ENCODE measurements at regions not wholly inside any gene's neighbourhood (a gene's known extent, or its start where the extent isn't known, plus 50 kb on each side); places are given as distances from the start of the nearest gene placed in this dataset.

DNA sequence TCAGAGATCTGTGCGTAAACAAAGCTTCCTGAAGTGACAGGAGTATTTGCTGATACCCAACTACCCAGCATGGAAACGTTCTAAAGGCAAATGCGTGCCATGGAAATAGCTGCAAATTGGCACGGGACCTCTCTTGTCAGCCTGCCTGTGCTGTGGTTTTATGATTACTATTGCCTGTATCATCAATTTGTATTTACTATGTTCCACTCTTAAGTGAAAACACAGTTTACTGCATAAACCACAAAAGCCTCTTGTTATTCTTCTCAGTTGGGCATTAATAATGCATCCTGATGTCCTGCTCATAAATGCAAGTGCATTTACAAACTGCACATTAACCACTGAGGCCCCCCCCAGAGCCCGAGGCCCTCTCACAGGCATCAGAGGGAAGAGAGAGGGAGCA, 196.6 kb upstream of the SLC35G4 start:
- TF ChIP-seq POLR2G (IDR thresholded peaks at IDR 0.05; ENCODE audit: low read depth, low read length) = no peak
- no peak for TF ChIP-seq TBL1XR1 (IDR thresholded peaks at IDR 0.05; ENCODE audit: borderline replicate concordance, low read length, partially characterized antibody)
- TF ChIP-seq, protein P1, sequence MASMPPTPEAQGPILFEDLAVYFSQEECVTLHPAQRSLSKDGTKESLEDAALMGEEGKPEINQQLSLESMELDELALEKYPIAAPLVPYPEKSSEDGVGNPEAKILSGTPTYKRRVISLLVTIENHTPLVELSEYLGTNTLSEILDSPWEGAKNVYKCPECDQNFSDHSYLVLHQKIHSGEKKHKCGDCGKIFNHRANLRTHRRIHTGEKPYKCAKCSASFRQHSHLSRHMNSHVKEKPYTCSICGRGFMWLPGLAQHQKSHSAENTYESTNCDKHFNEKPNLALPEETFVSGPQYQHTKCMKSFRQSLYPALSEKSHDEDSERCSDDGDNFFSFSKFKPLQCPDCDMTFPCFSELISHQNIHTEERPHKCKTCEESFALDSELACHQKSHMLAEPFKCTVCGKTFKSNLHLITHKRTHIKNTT (CRISPR knock-in tag; IDR thresholded peaks at IDR 0.05) = no peak
- no peak for TF ChIP-seq MAFK (conservative IDR thresholded peaks at IDR 0.05 in 1 of 2, IDR thresholded peaks at IDR 0.05 in 1 of 2; ENCODE audit: low read length in 2 of 2)
- TF ChIP-seq ZNF776 (CRISPR knock-in tag; IDR thresholded peaks at IDR 0.05) = no peak
- TF ChIP-seq, protein P2, sequence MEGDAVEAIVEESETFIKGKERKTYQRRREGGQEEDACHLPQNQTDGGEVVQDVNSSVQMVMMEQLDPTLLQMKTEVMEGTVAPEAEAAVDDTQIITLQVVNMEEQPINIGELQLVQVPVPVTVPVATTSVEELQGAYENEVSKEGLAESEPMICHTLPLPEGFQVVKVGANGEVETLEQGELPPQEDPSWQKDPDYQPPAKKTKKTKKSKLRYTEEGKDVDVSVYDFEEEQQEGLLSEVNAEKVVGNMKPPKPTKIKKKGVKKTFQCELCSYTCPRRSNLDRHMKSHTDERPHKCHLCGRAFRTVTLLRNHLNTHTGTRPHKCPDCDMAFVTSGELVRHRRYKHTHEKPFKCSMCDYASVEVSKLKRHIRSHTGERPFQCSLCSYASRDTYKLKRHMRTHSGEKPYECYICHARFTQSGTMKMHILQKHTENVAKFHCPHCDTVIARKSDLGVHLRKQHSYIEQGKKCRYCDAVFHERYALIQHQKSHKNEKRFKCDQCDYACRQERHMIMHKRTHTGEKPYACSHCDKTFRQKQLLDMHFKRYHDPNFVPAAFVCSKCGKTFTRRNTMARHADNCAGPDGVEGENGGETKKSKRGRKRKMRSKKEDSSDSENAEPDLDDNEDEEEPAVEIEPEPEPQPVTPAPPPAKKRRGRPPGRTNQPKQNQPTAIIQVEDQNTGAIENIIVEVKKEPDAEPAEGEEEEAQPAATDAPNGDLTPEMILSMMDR (CRISPR knock-in tag; IDR thresholded peaks at IDR 0.05) = no peak
- no peak for TF ChIP-seq MZF1 (CRISPR knock-in tag; IDR thresholded peaks at IDR 0.05; ENCODE audit: borderline replicate concordance)
- TF ChIP-seq, protein P3, sequence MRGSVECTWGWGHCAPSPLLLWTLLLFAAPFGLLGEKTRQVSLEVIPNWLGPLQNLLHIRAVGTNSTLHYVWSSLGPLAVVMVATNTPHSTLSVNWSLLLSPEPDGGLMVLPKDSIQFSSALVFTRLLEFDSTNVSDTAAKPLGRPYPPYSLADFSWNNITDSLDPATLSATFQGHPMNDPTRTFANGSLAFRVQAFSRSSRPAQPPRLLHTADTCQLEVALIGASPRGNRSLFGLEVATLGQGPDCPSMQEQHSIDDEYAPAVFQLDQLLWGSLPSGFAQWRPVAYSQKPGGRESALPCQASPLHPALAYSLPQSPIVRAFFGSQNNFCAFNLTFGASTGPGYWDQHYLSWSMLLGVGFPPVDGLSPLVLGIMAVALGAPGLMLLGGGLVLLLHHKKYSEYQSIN (CRISPR knock-in tag; IDR thresholded peaks at IDR 0.05; ENCODE audit: borderline replicate concordance) = no peak
- no peak for TF ChIP-seq HCFC1 (IDR thresholded peaks at IDR 0.05; ENCODE audit: low read depth, low read length)
- no peak for TF ChIP-seq POLR2A (IDR thresholded peaks at IDR 0.05; ENCODE audit: insufficient read depth in 1 of 2, low read depth in 2 of 2, low read length in 2 of 2)
- TF ChIP-seq, protein P4, sequence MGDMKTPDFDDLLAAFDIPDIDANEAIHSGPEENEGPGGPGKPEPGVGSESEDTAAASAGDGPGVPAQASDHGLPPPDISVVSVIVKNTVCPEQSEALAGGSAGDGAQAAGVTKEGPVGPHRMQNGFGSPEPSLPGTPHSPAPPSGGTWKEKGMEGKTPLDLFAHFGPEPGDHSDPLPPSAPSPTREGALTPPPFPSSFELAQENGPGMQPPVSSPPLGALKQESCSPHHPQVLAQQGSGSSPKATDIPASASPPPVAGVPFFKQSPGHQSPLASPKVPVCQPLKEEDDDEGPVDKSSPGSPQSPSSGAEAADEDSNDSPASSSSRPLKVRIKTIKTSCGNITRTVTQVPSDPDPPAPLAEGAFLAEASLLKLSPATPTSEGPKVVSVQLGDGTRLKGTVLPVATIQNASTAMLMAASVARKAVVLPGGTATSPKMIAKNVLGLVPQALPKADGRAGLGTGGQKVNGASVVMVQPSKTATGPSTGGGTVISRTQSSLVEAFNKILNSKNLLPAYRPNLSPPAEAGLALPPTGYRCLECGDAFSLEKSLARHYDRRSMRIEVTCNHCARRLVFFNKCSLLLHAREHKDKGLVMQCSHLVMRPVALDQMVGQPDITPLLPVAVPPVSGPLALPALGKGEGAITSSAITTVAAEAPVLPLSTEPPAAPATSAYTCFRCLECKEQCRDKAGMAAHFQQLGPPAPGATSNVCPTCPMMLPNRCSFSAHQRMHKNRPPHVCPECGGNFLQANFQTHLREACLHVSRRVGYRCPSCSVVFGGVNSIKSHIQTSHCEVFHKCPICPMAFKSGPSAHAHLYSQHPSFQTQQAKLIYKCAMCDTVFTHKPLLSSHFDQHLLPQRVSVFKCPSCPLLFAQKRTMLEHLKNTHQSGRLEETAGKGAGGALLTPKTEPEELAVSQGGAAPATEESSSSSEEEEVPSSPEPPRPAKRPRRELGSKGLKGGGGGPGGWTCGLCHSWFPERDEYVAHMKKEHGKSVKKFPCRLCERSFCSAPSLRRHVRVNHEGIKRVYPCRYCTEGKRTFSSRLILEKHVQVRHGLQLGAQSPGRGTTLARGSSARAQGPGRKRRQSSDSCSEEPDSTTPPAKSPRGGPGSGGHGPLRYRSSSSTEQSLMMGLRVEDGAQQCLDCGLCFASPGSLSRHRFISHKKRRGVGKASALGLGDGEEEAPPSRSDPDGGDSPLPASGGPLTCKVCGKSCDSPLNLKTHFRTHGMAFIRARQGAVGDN (CRISPR knock-in tag; IDR thresholded peaks at IDR 0.05) = no peak
- TF ChIP-seq, protein P5, sequence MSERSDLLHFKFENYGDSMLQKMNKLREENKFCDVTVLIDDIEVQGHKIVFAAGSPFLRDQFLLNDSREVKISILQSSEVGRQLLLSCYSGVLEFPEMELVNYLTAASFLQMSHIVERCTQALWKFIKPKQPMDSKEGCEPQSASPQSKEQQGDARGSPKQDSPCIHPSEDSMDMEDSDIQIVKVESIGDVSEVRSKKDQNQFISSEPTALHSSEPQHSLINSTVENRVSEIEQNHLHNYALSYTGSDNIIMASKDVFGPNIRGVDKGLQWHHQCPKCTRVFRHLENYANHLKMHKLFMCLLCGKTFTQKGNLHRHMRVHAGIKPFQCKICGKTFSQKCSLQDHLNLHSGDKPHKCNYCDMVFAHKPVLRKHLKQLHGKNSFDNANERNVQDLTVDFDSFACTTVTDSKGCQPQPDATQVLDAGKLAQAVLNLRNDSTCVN (CRISPR knock-in tag; IDR thresholded peaks at IDR 0.05; ENCODE audit: borderline replicate concordance) = no peak
